Transverse colon (tissue), 4 donors: ENCODE measurements at regions not wholly inside any gene's neighbourhood (a gene's known extent, or its start where the extent isn't known, plus 50 kb on each side); places are given as distances from the start of the nearest gene placed in this dataset.
"Not testable (repeated sequence)": the region's sequence is repeated elsewhere in the genome, so short reads cannot be mapped to it uniquely, and the experiment has no call there.

Experiments
- CTCF ChIP-seq, 5 experiments: fragments of 200-600 bp in 3 of 5; fragments of 450-650 bp in 2 of 5; sonication (generic) in 3 of 5; IDR thresholded peaks; 1 replicate in 2 of 5; 2 replicates in 3 of 5; pipeline ENCODE4 v1.5.1; 2016 to 2017; ENCODE audit warnings: antibody characterized with exemption in 5 of 5, inconsistent platforms in 3 of 5, mild to moderate bottlenecking in 2 of 5, moderate library complexity in 1 of 5
- POLR2A ChIP-seq: fragments of 450-650 bp; IDR thresholded peaks from one replicate; pipeline ENCODE4 v1.6.1; 2016; ENCODE audit warnings: antibody characterized with exemption, mild to moderate bottlenecking, moderate library complexity
- POLR2AphosphoS5 ChIP-seq, 3 donors: sonication (generic); formaldehyde crosslinking; IDR thresholded peaks; one replicate each; pipeline ENCODE4 v1.6.1; 2016; ENCODE audit warnings: antibody characterized with exemption in 3 of 3

- TF ChIP-seq POLR2A; CTCF (IDR thresholded peaks at IDR 0.05); POLR2AphosphoS5 (IDR thresholded peaks at IDR 0.05): not testable (repeated sequence)
These were observed 189.4 kb downstream of the ALX1 start for GRCh38 chr12:85469158-85470086.
